CD14-positive monocyte (primary cell): ENCODE measurements at regions not wholly inside any gene's neighbourhood (a gene's known extent, or its start where the extent isn't known, plus 50 kb on each side); places are given as distances from the start of the nearest gene placed in this dataset.

Source experiments
- DNase-seq, 3 donors: peaks; one replicate each; pipeline ENCODE4 v3.0.0-alpha.2; 2011 to 2022
- H2AFZ ChIP-seq: 2 replicates; pipeline ENCODE4 v1.6.0; 2012; ENCODE audit warnings: mild to moderate bottlenecking, low read depth, low read length, inconsistent platforms; ENCODE audit not compliant: insufficient read depth, poor library complexity, severe bottlenecking
- H3K27ac ChIP-seq, 2 donors: 1 replicate in 1 of 2; 2 replicates in 1 of 2; pipeline ENCODE4 v1.5.1; 2012 to 2013; ENCODE audit warnings: low read length in 2 of 2, control low read depth in 1 of 2, inconsistent platforms in 1 of 2, low read depth in 1 of 2, mild to moderate bottlenecking in 1 of 2
- H3K27me3 ChIP-seq, 2 donors: one replicate each; pipeline versions ENCODE4 v1.6.0 to v1.6.1; 2011 to 2013; ENCODE audit warnings: low read length in 2 of 2; ENCODE audit not compliant: control insufficient read depth in 2 of 2, insufficient read depth in 2 of 2
- H3K36me3 ChIP-seq, 2 donors: replicated peaks in 1 of 2; 1 replicate in 1 of 2; 2 replicates in 1 of 2; pipeline versions ENCODE4 v1.5.1 to v1.6.1; 2012 to 2013; ENCODE audit warnings: low read length in 2 of 2, control low read depth in 1 of 2, inconsistent platforms in 1 of 2, mild to moderate bottlenecking in 1 of 2; ENCODE audit not compliant: insufficient read depth in 2 of 2, control insufficient read depth in 1 of 2
- H3K4me1 ChIP-seq, 2 donors: 1 replicate in 1 of 2; 2 replicates in 1 of 2; pipeline versions ENCODE4 v1.5.1 to v1.6.1; 2012 to 2013; ENCODE audit warnings: low read length in 2 of 2, control low read depth in 1 of 2, inconsistent platforms in 1 of 2, mild to moderate bottlenecking in 1 of 2, moderate library complexity in 1 of 2; ENCODE audit not compliant: insufficient read depth in 2 of 2, control insufficient read depth in 1 of 2
- H3K4me2 ChIP-seq: replicated peaks from 2 replicates; pipeline ENCODE3; 2012; ENCODE audit warnings: low read length, moderate library complexity, mild to moderate bottlenecking; ENCODE audit not compliant: poor library complexity, severe bottlenecking; ENCODE audit errors: extremely low read depth
- H3K4me3 ChIP-seq, 3 experiments: fragments of 200-600 bp in 1 of 3; sonication (generic) in 1 of 3; replicated peaks in 1 of 3; 1 replicate in 2 of 3; 2 replicates in 1 of 3; pipeline ENCODE4 v1.5.1; 2011 to 2013; ENCODE audit warnings: low read length in 3 of 3, mild to moderate bottlenecking in 3 of 3, control low read depth in 2 of 3, low read depth in 2 of 3, inconsistent platforms in 1 of 3, moderate library complexity in 1 of 3
- H3K79me2 ChIP-seq: 2 replicates; pipeline ENCODE4 v1.6.0; 2012; ENCODE audit warnings: mild to moderate bottlenecking, control low read depth, inconsistent platforms, low read length, moderate library complexity; ENCODE audit not compliant: insufficient read depth
- H3K9ac ChIP-seq: 2 replicates; pipeline ENCODE4 v1.6.0; 2017; ENCODE audit warnings: low read length, mild to moderate bottlenecking; ENCODE audit not compliant: insufficient read depth, poor library complexity, severe bottlenecking
- H3K9me3 ChIP-seq, 2 donors: replicated peaks in 1 of 2; 1 replicate in 1 of 2; 2 replicates in 1 of 2; pipeline versions ENCODE4 v1.5.1 to v1.6.1; 2012 to 2013; ENCODE audit warnings: low read length in 2 of 2, control low read depth in 1 of 2; ENCODE audit not compliant: control insufficient read depth in 1 of 2, insufficient read depth in 1 of 2
- H4K20me1 ChIP-seq: 2 replicates; pipeline ENCODE4 v1.6.0; 2012; ENCODE audit warnings: mild to moderate bottlenecking, low read length, control low read depth, moderate library complexity; ENCODE audit not compliant: insufficient read depth
- H3K27ac Mint-ChIP-seq, 7 donors: one replicate each; pipeline ENCODE4 v1.8.0; 2020; ENCODE audit warnings: mild to moderate bottlenecking in 7 of 7, mixed read lengths in 7 of 7, moderate library complexity in 6 of 7, inconsistent platforms in 2 of 7
- H3K27me3 Mint-ChIP-seq, 3 donors: one replicate each; pipeline ENCODE4 v1.8.0; 2021 to 2022; ENCODE audit warnings: low read depth in 3 of 3, mild to moderate bottlenecking in 3 of 3, mixed read lengths in 3 of 3, moderate library complexity in 3 of 3, inconsistent platforms in 1 of 3
- H3K36me3 Mint-ChIP-seq, 2 donors: one replicate each; pipeline ENCODE4 v1.8.0; 2020; ENCODE audit warnings: mixed read lengths in 2 of 2, inconsistent platforms in 1 of 2, mild to moderate bottlenecking in 1 of 2
- H3K4me1 Mint-ChIP-seq: one replicate; pipeline ENCODE4 v1.8.0; 2020; ENCODE audit warnings: mild to moderate bottlenecking, mixed read lengths
- H3K4me3 Mint-ChIP-seq, 2 donors: one replicate each; pipeline ENCODE4 v1.8.0; 2020; ENCODE audit warnings: mild to moderate bottlenecking in 2 of 2, mixed read lengths in 2 of 2, moderate library complexity in 1 of 2
- H3K9me3 Mint-ChIP-seq, 7 donors: one replicate each; pipeline ENCODE4 v1.8.0; 2020 to 2022; ENCODE audit warnings: mixed read lengths in 7 of 7, mild to moderate bottlenecking in 6 of 7, moderate library complexity in 6 of 7, inconsistent platforms in 2 of 7
- CTCF ChIP-seq: fragments of 200-600 bp; IDR thresholded peaks from one replicate; pipeline ENCODE4 v1.8.0; 2022; ENCODE audit warnings: antibody characterized with exemption, mild to moderate bottlenecking
- WGBS: methylation state at CpG from one replicate; pipeline ENCODE4 v1.1.5; 2013; ENCODE audit warnings: missing lambda C conversion rate; ENCODE audit not compliant: insufficient coverage; 5-methylcytosine and 5-hydroxymethylcytosine counted together
- intact Hi-C, 2 donors: fragments of 100-400 bp; cut with micrococcal nuclease; formaldehyde crosslinking; loops; one replicate each; pipeline versions ENCODE4 v1.15.0 to v1.15.1; 2023

- no peaks in the 10 kb centered on the region for H3K36me3 Mint-ChIP-seq
- TF ChIP-seq CTCF: no peak
- H2AFZ ChIP-seq: no peak overlapping the region
- H3K27me3 ChIP-seq: no peaks in the 10 kb centered on the region
- H4K20me1 ChIP-seq: no peaks in the 10 kb centered on the region
- intact Hi-C loops: no loop called here
- DNase-seq: no peak
- H3K9me3 Mint-ChIP-seq: peaks cover 0 to 8% (median 2%) of the 10 kb centered on the region in 7 donors
- H3K4me1 Mint-ChIP-seq: no peaks in the 10 kb centered on the region
- no peak overlapping the region for H3K4me3 Mint-ChIP-seq
- WGBS: no CpG with 5 or more reads among the region's 2 CpGs
- H3K36me3 ChIP-seq: no peaks in the 10 kb centered on the region
- H3K9me3 ChIP-seq: no peaks in the 10 kb centered on the region
- H3K4me3 ChIP-seq: no peak overlapping the region
- H3K4me2 ChIP-seq: no peak overlapping the region
- no peak overlapping the region for H3K9ac ChIP-seq
- no peak overlapping the region for H3K27ac ChIP-seq
- H3K4me1 ChIP-seq: no peaks in the 10 kb centered on the region
- H3K27me3 Mint-ChIP-seq: no peaks in the 10 kb centered on the region
- no peaks in the 10 kb centered on the region for H3K79me2 ChIP-seq
- H3K27ac Mint-ChIP-seq: no peak overlapping the region
Measured at GRCh38 chr5:15304914-15305834, 194.8 kb upstream of the FBXL7 start.

GRCh38 chr5:15304066-15304731 is 195.8 kb upstream of the FBXL7 start:
- H3K36me3 ChIP-seq: no peaks in the 10 kb centered on the region
- H3K27me3 ChIP-seq: no peaks in the 10 kb centered on the region
- no peak for DNase-seq
- Mint-ChIP-seq H3K4me1 (no peaks in the 10 kb centered on the region), H3K27me3 (no peaks in the 10 kb centered on the region), H3K4me3 (no peak overlapping the region), H3K27ac (no peak overlapping the region), H3K36me3 (no peaks in the 10 kb centered on the region), H3K9me3 (peaks cover 0 to 6% (median 2%) of the 10 kb centered on the region in 7 donors)
- no peak overlapping the region for H3K4me3 ChIP-seq
- H3K4me1 ChIP-seq: no peaks in the 10 kb centered on the region
- H2AFZ ChIP-seq: no peak overlapping the region
- H3K9me3 ChIP-seq: no peaks in the 10 kb centered on the region
- no peak overlapping the region for H3K4me2 ChIP-seq
- no peaks in the 10 kb centered on the region for H3K79me2 ChIP-seq
- intact Hi-C loops: no loop called here
- H3K9ac ChIP-seq: no peak overlapping the region
- no peaks in the 10 kb centered on the region for H4K20me1 ChIP-seq
- WGBS: 74% methylated on average over 2 of the region's 2 CpGs
- no peak overlapping the region for H3K27ac ChIP-seq
- no peak for TF ChIP-seq CTCF
